ENCODE measurements at regions not wholly inside any gene's neighbourhood (a gene's known extent, or its start where the extent isn't known, plus 50 kb on each side); places are given as distances from the start of the nearest gene placed in this dataset.
A peak's percentile ranks its signal among the peaks of the same experiment; 100 is the strongest.

DNA sequence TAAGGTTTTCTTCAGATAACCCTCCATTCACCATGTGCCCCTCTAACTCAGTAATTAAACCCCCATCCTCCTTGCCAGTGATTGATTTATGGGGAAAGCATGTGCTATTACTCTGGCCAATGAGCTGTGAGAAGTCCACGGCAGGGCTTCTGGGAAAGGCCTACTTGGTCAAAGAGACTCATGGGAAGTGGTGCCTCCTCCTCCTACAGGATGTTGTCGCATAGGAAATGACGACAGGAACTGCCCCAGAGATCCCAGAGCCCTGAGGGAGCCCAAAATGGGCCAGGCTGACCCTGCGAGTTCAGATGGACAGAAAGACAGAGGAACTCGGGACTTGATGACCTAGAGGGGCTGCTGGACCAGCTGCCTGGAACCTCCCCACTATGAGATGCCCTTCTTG is 938.1 kb upstream of the TMEM132C start:
- Histone ChIP-seq H4K8ac (replicated peaks; ENCODE audit: insufficient read length, low read depth, low read length) (no peak overlapping the region), H3K4me1 (ENCODE audit: insufficient read depth, low read length) (no peaks in the 10 kb centered on the region), H3K4ac (ENCODE audit: low read depth, low read length) (no peak overlapping the region), H3K23me2 (ENCODE audit: insufficient read length, low read depth, low read length, poor library complexity, severe bottlenecking) (no peaks in the 10 kb centered on the region), H3T11ph (ENCODE audit: low read length) (no peak overlapping the region), H3K23ac (ENCODE audit: insufficient read length, low read depth, low read length) (no peak overlapping the region), H2AK5ac (ENCODE audit: insufficient read length, low read length) (no peak overlapping the region), H2BK5ac (ENCODE audit: insufficient read length, low read length) (no peak overlapping the region), H3K9me3 (ENCODE audit: control insufficient read depth, low read depth, low read length) (no peaks in the 10 kb centered on the region), H3K79me1 (ENCODE audit: insufficient read depth, low read depth, low read length, poor library complexity, severe bottlenecking) (no peaks in the 10 kb centered on the region), H2BK120ac (ENCODE audit: low read depth, low read length, poor library complexity, severe bottlenecking) (no peak overlapping the region), H3K14ac (ENCODE audit: insufficient read depth, low read length) (no peak overlapping the region), H4K91ac (ENCODE audit: insufficient read length, low read depth, low read length) (no peak overlapping the region), H3K18ac (ENCODE audit: insufficient read length, low read depth, low read length) (no peak overlapping the region), H3K27ac (ENCODE audit: insufficient read length, low read depth, low read length) (no peak overlapping the region), H3K9ac (ENCODE audit: extremely low read depth, insufficient read length, low read length) (no peak overlapping the region), H2BK20ac (ENCODE audit: low read depth, low read length, poor library complexity, severe bottlenecking) (no peak overlapping the region), H4K5ac (ENCODE audit: insufficient read length, low read depth, low read length) (no peak overlapping the region), H3K4me2 (ENCODE audit: insufficient read depth, insufficient read length, low read length) (no peak overlapping the region), H2BK12ac (ENCODE audit: insufficient read length, low read depth, low read length) (no peak overlapping the region), H3K79me2 (ENCODE audit: insufficient read depth, low read length) (no peaks in the 10 kb centered on the region), H2AFZ (ENCODE audit: low read length) (no peak overlapping the region), H3K56ac (ENCODE audit: insufficient read length, low read depth, low read length) (no peak overlapping the region), H4K20me1 (ENCODE audit: control insufficient read depth, insufficient read depth, insufficient read length) (no peaks in the 10 kb centered on the region), H2BK15ac (ENCODE audit: low read depth, low read length) (no peak overlapping the region), H3K27me3 (ENCODE audit: insufficient read depth, low read length) (no peaks in the 10 kb centered on the region)
- DNase-seq: no peak
- no peaks in the 10 kb centered on the region; a peak in 1 of 5 replicates for H3K9me3 Mint-ChIP-seq
- no peaks in the 10 kb centered on the region for H3K4me1 Mint-ChIP-seq
- peaks cover 9% of the 10 kb centered on the region for H3K27me3 Mint-ChIP-seq (ENCODE audit: low read depth)
- no CpG with 5 or more reads among the region's 5 CpGs for WGBS (ENCODE audit: extremely low coverage, insufficient read length, low lambda C conversion rate)
- peak overlapping the region in 1 of 3 experiments; percentile 83; a peak in 1 of 7 replicates for H3K27ac Mint-ChIP-seq
- H3K36me3 Mint-ChIP-seq (ENCODE audit: insufficient read depth in 1 of 3, low read depth in 3 of 3): no peaks in the 10 kb centered on the region
- TF ChIP-seq, protein P1, sequence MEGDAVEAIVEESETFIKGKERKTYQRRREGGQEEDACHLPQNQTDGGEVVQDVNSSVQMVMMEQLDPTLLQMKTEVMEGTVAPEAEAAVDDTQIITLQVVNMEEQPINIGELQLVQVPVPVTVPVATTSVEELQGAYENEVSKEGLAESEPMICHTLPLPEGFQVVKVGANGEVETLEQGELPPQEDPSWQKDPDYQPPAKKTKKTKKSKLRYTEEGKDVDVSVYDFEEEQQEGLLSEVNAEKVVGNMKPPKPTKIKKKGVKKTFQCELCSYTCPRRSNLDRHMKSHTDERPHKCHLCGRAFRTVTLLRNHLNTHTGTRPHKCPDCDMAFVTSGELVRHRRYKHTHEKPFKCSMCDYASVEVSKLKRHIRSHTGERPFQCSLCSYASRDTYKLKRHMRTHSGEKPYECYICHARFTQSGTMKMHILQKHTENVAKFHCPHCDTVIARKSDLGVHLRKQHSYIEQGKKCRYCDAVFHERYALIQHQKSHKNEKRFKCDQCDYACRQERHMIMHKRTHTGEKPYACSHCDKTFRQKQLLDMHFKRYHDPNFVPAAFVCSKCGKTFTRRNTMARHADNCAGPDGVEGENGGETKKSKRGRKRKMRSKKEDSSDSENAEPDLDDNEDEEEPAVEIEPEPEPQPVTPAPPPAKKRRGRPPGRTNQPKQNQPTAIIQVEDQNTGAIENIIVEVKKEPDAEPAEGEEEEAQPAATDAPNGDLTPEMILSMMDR (conservative IDR thresholded peaks at IDR 0.05): no peak
- H3K4me3 Mint-ChIP-seq: no peak overlapping the region

Measured in H9 (cell line).